H4 (cell line): ENCODE measurements at regions not wholly inside any gene's neighbourhood (a gene's known extent, or its start where the extent isn't known, plus 50 kb on each side); places are given as distances from the start of the nearest gene placed in this dataset.
A peak's percentile ranks its signal among the peaks of the same experiment; 100 is the strongest.

Experiments
- DNase-seq: peaks from one replicate; pipeline ENCODE4 v3.0.0-alpha.2; 2015; ENCODE audit warnings: low spot score

GRCh38 chr12:65546528-65546927 is 268.0 kb downstream of the MSRB3 start:
- DNase-seq, result no peak

GRCh38 chr12:65556676-65557437 is 267.4 kb upstream of the HMGA2 start:
- DNase-seq, result peak; percentile 82

GRCh38 chr12:65557438-65558181 is 266.7 kb upstream of the HMGA2 start:
- no peak for DNase-seq

GRCh38 chr12:65560286-65560685 is 264.0 kb upstream of the HMGA2 start:
- no peak for DNase-seq

GRCh38 chr12:65561798-65562382 is 262.4 kb upstream of the HMGA2 start:
- peak; percentile 31 for DNase-seq

- DNase-seq, result peak; percentile 90
These were observed 258.4 kb upstream of the HMGA2 start for GRCh38 chr12:65565601-65566560.

GRCh38 chr12:65566751-65567150 is 257.5 kb upstream of the HMGA2 start:
- no peak for DNase-seq

GRCh38 chr12:65567820-65568219 is 256.5 kb upstream of the HMGA2 start:
- DNase-seq, result no peak

- peak; percentile 21 for DNase-seq
These were observed 255.8 kb upstream of the HMGA2 start for GRCh38 chr12:65568517-65568916.

- DNase-seq, result no peak
These were observed 253.7 kb upstream of the HMGA2 start for GRCh38 chr12:65570451-65571130.

GRCh38 chr12:65574867-65575266 is 249.4 kb upstream of the HMGA2 start:
- DNase-seq, result no peak

- no peak for DNase-seq
These were observed 240.3 kb upstream of the HMGA2 start for GRCh38 chr12:65584016-65584415.

- DNase-seq, result no peak
These were observed 238.4 kb upstream of the HMGA2 start for GRCh38 chr12:65585648-65586602.

GRCh38 chr12:65586796-65587195 is 237.5 kb upstream of the HMGA2 start:
- DNase-seq, result no peak

GRCh38 chr12:65590318-65590717 is 234.0 kb upstream of the HMGA2 start:
- no peak for DNase-seq

- no peak for DNase-seq
These were observed 231.9 kb upstream of the HMGA2 start for GRCh38 chr12:65592416-65592815.

GRCh38 chr12:65593239-65593701 is 231.0 kb upstream of the HMGA2 start:
- no peak for DNase-seq

GRCh38 chr12:65594409-65594808 is 229.9 kb upstream of the HMGA2 start:
- DNase-seq, result no peak

- DNase-seq, result no peak
These were observed 229.2 kb upstream of the HMGA2 start for GRCh38 chr12:65595016-65595560.
